SK-N-DZ (cell line): ENCODE measurements at regions not wholly inside any gene's neighbourhood (a gene's known extent, or its start where the extent isn't known, plus 50 kb on each side); places are given as distances from the start of the nearest gene placed in this dataset.
A peak's percentile ranks its signal among the peaks of the same experiment; 100 is the strongest.
"Not testable (repeated sequence)": the region's sequence is repeated elsewhere in the genome, so short reads cannot be mapped to it uniquely, and the experiment has no call there.

Experiments
- DNase-seq: peaks from one replicate; pipeline ENCODE4 v3.0.0-alpha.2; 2015; ENCODE audit warnings: low spot score

DNA sequence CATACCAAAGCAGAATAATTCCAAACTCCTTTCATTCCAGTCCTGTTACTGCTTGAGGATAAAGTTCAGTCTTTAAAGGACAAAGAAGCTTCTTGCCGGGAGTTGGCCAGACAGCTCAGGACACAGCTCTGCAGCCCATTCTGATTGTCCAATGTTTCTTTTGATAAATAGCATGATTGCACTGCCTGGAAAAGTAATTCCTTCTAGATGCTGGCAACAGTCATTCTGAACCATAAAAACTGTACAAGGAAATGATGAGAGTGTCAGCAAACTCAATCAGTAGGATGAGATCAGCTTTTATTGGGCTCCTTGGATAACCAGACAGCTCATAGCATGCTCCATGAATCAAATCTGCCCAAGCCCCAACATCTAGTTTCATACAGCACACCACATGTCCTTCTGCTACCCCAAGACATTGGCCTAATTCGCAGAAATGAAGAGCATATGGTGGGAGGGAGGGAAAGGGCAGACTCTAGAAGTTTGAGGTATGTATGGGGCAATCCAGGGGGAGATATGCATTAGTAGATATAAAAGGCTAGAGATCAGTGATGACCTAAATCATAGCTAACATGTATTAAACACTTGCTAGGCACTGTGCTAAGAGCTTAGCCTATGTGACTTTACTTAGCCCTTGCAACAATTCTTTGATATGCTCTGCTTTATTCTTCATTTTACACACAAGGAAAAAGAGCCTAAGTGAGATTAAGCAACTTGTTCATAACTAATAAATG, 219.9 kb upstream of the NREP start:
- DNase-seq = no peak

DNA sequence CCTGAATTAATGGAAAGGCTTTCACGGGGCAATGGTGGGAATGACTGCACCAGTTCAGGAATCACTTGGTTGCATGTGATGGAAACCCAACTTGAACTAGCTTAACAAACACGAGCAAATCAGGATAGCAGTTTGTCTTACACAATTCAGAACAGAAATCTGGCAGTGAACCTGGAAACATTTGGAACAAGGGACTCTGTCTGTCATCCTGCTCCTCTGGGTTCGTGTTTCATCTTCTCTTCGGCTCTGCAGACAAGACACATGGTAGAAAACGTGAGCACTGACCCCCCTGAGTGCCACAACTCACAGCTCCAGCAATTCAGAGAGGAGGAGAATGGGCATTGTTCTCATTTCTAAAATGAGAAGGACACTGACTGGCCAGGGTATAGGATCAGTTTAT, 218.1 kb upstream of the NREP start:
- no peak for DNase-seq

DNA sequence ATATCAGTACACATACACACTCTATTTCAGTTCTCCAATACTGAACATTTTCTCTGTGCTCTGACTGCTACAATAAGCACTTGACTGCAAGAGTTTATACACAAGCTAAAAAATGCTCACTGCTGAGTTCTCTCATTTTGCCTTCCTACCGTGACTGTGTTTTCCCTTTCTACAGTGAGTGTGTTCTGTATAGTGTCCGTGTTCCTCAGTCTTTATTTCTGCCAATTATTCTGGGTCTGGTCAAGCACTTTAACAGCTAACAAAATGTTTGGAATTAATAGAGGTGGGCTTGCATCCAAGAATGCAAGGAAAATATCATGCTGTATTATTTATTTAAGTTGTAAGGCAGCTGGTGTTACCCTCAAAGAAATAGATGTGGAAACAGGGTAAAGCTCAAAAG, 217.0 kb upstream of the NREP start:
- DNase-seq = no peak

DNA sequence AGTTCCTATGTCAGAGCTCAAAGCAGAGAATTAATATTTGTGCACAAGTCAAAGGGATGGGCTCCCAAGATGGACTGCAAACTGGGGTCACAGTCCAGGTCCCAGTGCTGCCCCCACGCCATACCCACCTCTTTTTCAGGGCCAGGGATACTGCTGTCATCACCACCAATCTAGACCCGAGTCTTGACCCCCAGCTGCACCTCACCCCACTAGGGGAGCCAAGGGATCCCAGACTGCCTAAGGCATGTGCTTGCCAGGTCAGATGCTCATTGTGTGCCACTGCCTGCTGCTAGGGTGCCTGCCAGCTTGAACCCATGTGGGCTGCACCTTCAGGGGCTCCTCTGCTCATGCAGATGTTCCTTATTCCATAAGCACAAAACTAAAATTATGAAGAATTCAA, 215.6 kb upstream of the NREP start:
- DNase-seq = no peak

DNA sequence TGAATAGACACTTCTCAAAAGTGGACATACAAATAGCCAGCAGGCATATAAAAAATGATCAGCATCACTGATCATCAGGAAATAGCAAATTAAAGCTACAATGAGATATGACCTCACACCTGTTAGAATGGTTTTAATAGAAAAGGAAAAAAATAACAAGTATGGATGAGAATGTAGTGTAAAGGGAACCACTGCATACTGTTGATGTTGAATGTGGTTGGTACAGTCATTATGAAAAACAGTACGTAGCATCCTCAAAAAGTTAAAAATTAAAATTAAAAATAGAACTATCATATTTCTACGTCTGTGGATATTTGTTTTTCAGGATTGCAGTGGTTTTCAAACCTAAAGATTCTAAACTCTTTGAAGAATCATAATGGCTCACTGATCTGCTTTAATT, 215.1 kb upstream of the NREP start:
- DNase-seq = no peak

DNA sequence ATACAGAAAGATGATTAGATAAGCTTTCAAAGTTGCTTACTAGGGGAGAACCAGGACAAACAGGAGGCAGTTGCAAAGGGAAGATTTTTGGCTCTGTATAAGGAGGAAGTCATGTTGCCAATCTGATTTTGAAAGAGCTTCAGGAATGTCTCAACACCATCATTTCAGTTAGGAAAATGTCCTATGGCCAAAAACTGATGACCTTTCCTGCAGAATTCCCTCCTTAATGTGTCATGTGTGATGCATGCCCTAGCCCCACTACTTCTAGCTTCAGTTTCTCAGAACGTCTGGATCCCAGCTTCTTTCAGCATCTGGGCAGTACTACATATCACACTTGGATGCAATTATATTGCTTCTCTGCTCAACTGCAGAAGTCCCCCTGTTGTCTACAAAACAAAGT, 211.5 kb upstream of the NREP start:
- DNase-seq = no peak

DNA sequence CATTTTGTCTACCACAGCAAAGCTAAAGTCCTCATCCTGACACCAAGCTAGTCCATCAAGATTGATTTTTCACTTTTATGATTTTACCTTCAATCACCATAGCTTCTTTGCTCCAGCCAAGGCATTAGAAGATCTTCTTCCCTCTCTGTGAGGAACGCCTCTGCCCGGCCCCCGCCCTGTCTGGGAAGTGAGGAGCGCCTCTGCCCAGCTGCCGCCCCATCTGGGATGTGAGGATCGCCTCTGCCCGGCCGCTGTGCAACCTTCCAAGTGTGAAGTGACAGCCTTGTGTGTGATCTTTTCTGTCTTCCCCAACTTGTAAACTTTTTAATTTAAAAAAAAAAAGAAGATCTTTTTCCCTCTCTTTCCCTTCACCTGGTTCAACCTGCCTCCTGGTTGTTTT, 210.5 kb upstream of the NREP start:
- DNase-seq = no peak

DNA sequence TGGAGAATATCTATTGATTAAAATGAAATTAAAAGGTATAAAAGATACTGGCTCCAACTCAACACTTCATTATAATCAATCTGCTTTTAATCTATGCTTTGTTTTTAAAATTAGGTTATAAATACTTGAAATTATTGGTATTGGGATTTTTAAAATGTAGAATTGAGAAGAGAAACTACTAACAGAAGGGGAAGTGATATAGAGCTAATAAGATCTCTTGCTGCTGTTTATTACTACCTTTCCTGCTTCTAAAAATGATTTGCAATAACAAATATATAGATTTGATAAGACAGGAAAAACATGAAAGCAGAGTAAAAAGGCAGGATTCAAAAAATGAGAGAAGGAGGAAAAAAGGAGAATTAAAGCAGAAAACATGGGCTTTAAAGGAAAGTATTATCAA, 209.3 kb upstream of the NREP start:
- no peak for DNase-seq

DNA sequence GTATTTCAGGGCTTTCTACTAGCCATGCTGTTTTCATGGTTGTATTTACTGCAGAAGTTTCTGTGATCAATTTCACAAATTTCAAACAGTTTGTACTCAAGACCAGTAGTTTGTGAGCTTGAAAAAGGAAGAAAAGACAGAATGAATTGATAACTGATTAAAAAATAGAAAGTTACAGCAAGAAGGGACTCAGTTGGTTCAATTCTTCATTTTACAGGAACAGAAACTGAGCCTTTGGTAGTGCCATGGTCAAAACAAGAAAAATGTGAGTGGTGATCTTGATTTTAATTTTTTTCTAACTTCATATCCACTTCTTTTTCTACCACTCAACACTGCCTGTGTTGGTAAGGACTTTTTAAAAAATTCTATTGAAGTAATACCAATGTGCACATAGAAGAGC, 206.6 kb upstream of the NREP start:
- DNase-seq = no peak

DNA sequence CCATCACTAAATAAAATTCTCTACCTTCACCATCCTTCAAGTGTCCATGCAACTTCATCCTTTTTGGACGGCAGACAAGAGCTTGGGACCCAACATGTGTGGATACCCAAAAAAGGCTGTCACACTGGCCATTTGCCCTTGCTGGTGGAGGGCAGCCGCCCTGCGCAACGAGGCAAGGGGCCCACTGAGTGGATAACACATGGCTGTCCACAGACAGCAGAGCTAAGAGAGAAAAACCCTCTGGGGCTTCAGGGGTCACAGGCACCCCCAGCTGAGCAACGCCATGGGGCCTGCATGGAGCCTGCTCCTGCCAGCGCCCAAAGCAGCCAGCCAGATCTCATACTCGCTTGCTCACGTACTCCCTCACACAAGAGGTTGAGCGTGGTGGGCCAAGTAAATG, 205.9 kb upstream of the NREP start:
- no peak for DNase-seq

DNA sequence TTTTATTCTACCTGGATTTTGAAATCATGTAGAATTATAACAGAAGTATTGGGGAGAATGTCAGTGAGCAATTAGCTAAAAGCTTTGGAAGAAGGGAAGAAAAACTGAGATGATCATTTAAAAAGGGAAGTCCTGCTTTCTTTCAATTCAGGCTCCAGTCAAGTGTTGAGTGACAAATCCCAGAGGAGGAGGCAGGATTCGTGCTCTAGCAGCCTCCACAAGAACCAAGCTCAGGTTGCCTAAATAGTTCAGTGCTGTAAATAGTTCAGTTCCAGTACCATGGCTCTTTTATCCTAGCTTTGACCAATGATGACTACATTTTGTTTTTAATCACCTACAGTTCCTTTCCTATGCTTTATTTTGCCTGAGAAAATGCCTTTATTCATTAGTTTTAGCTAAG, 204.9 kb upstream of the NREP start:
- peak; percentile 29 for DNase-seq

DNA sequence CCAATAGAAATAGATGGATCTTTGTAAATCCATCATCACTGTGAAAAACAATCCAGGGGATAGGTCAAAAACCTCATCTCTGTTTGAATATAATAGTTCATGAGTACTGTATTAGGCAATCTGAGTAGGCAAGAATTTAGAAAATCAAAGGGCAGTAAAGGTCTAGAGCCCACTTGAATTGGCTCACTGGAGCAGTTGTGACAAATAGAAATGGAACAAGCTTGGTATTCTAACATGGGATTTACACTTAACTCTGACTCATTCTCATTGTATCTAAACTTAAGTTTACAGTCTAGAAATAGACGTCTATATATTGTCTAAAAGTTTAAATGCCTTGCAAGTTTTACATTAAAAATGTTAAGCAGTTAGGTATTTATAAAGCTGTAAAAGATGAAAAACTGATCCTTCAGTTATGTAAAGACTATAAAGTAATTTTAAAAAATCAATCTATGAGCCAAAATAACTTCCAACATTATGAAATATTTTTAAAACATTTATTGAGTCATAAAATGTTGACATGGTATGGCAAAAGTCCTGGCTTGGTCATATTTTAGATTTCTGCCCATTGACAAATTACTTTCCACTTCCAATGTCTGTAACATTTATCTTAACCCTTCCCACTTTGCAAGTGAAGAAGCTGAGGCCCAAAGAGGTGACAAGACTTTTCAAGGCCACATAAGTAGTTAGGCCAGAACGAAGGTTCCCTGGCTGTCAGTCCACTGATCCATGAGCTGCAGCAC, 203.7 kb upstream of the NREP start:
- no peak for DNase-seq

DNA sequence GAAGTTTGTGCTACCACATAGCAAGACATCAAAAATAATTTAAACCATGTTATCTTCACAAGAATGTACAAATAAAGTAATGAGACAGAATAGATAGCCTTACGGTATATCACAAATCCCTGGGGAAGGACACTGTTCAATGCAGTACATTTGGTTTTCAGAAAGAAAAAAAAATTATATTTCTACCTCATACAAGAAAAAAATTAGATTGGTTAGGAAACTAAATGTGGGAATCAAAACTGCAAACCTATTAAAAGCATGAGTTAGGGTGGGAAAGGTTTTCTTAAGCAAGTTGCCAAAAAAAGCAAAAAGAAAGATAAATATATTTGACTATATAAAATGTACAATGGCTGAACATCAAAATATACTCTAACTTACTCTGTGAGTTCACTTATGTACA, 201.9 kb upstream of the NREP start:
- no peak for DNase-seq

DNA sequence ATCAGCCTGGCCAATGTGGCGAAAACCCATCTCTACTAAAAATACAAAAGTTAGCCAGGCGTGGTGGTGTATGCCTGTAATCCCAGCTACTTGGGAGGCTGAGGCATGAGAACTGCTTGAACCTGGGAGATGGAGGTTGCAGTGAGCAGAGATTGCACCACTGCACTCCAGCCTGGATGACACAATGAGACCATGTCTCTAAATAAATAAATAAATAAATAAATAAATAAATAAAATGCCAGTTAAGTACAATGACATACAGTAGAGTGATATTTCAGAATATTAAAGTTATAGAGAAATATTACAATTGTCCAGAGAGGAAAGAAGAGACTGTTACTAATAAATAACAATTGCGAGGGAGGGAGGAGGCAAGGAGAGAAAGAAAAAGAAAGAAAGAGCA, 199.8 kb upstream of the NREP start:
- DNase-seq = not testable (repeated sequence)

DNA sequence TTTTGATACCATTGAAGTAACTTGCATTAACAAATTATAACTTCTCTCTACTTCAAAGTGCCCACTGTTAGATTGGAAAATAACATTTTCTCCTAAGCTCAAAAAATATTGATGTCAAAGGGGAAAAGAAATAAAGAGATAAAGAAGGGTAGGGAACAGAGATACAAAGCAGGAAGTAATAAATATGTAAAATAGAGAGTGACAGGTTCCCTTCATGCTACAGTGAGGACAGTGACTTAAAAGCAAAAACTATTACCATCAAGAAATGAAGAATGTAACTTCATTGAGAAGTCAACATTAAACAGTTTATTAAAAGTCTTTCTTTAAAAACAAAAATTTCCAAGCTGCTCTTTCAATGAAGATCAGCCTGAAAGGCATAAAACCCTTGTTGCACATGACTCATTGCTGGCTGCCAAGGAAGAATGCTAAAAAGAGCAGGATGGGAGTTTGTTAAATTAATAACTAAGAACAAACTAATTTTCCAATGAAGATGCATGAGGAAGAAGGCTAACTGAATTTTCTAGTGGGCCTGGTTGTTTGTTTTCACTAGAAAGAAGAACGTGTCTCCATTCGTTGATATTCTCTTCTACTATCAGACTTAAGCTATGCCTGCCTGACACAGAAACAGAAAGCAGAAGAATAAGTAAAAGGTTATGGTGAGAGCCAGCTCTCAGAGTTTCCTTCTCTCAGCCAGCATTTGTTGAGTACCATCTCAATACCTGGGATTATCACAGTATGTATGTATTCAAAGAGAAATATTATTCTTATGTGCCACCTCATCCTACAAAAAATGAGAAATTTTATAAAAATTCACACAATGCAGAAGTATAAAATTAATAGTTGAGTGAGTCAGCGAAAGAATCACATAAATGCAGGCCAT, 197.8 kb upstream of the NREP start:
- DNase-seq = no peak

DNA sequence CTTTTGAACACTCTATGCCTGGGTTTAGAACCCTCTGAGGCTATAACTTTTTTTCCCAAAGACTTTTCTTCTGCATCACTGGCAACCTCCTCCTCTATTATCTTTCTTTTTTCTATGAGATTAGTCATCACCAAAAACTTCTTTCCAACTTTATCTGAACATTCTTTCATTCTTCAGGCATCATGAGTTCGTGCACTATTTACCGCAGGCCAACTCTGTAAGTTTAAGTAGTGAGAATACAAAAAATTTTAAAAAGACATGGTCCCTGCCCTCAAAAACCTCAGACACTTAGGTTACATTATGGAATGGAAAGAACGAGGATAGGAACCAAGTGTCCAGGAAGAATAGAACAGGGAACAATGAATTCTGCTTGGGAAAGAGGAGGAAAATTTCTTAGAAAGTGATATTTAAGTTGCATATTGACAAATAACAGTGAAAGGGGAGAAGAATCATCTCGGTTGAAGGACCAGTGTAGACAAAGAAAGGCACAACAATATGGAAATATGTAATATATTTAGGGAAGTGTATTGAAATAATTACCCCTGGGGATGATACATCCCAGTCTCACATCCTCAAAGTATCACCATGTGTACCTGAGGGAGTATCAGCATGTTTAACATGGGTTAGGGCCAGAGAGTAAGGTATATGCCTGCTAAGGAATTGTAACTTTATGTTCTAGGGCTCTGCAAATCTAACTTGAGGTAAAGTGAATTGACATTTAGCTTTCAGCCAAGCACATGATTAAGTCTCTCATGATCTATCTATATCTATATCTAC, 196.5 kb upstream of the NREP start:
- DNase-seq = no peak

DNA sequence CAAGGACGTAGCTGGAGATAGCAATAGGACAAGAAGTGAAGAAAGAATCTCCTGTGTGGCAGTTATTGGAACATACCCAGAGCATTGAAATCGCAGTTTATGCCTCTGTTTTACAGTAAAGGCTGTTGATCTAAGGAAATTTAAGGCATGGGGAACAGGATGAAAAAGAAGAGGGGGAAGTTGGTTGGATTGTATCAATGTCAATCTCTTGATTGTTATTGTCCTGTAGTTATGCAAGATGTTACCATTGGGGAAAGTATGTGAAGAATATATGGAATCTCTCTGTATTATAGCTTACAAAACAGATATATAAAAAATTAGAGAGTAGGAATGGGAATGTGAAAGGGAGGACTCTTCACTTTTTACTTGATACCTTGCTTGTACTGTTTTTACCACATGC, 195.6 kb upstream of the NREP start:
- DNase-seq = no peak

DNA sequence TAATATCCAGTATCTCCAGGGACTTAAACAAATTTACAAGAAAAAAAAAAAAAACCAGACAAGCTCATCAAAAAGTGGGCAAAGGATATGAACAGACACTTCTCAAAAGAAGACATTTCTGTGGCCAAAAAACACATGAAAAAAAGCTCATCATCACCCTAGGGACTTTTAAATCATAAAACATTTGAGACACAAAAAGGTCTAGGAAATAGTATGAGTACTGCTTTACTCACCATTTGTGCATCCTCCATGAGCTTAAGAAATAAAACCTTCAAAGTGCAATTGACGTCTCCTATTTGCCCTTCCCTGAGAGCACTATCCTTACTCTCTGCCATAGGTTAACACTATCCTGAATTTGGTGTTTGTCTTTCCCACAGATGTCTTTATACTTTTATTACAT, 193.7 kb upstream of the NREP start:
- DNase-seq = no peak

DNA sequence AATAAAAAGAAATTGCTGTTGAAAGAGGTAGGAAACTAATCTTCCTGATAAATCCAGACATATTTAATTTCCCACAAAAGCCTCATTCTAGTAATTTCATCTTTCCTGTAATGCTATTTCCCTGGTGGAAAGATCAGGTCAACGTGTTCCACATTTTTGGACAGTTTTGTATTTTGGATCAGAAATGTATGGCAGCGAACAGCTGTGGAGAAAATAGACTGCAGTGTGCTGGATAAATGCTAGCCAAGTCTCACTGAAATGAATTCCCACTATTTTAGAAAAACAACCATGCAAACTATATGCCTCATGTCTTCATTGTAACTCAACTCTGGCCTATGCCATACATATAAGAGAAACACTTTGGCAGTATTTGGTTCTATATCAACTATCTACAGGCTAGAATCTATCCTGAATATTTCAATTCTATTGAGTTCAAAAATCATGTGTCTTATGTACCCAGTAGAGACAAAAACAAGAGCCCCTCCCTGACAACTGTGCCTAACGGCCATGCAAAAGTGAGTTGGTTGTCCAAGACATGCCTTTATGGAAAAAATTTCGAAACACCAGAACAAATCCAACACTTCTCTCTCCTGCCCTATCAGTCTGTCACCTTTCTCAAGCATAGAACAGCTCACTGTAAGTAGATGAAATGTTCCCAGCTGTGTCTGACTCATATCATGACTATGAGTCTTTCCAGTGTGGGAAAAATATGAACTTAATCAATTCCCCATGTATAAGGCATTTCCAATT, 191.3 kb upstream of the NREP start:
- no peak for DNase-seq

DNA sequence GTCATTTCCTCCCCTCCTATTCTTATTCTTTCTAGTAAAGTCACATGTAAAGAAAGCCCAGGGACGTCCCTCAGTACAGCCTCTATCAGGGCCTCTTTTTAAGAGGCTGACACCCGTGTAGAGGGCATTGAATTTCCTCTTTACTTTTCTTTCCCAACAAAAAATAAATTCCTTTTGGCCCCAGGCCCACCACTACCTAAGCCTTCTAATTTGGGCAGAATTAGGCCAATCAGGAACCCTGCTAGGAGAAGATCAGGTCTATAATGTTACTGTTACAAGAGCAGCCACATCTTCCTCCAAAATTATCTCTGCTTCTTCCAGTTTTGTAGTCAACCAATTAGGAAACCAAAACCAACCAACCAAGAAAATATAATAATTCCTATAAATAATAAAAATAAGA, 189.6 kb upstream of the NREP start:
- no peak for DNase-seq

DNA sequence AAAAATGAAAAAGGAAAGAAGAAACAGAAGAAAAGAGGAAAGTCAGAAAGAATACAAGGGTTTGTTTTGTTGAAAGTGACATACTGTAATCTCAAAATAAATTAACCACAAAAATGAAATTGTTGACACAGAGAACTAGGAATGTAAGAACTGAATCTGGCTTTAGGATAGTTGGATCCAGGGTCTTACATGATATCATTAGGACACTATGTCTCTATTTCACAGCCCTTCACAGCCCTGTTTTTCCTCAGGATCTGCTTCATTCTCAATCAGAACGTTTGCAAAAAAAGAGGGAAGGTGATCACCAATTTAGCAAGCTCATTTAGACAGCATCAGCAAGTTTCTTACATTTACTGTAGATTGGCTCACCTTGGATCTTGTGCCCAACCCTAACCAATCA, 188.5 kb upstream of the NREP start:
- DNase-seq = no peak
